ENCODE measurements at regions not wholly inside any gene's neighbourhood (a gene's known extent, or its start where the extent isn't known, plus 50 kb on each side); places are given as distances from the start of the nearest gene placed in this dataset.
"Not testable (repeated sequence)": the region's sequence is repeated elsewhere in the genome, so short reads cannot be mapped to it uniquely, and the experiment has no call there.

- Histone ChIP-seq H3K4me2 (no peak overlapping the region), H3K4me1 (no peaks in the 10 kb centered on the region), H3K4me3 (no peak overlapping the region), H3K9me3 (no peaks in the 10 kb centered on the region), H3K27ac (no peak overlapping the region)
- CTCF ChIA-PET = no interaction called here
- TF ChIP-seq RFX5 (IDR thresholded peaks at IDR 0.05) (no peak), BHLHE40 (IDR thresholded peaks at IDR 0.05; ENCODE audit: low read depth, low read length) (no peak), FOXS1 (CRISPR knock-in tag; IDR thresholded peaks at IDR 0.05) (no peak), MAFK (IDR thresholded peaks at IDR 0.05; ENCODE audit: partially characterized antibody) (no peak), TFCP2L1 (CRISPR knock-in tag; IDR thresholded peaks at IDR 0.05) (no peak), ZNF302 (CRISPR knock-in tag; IDR thresholded peaks at IDR 0.05) (no peak)
- POLR2A ChIA-PET = no interaction called here
- ATAC-seq (no peak), DNase-seq (ENCODE audit: low read depth in 1 of 2, low spot score in 1 of 2) (no peak), FAIRE-seq (no peak)
- WGBS (ENCODE audit: missing lambda C conversion rate) = 2% methylated on average over 3 of the region's 3 CpGs
Observed at GRCh38 chr2:12469141-12469561, 247.6 kb upstream of the TRIB2 start.

- H3K27ac ChIP-seq; H3K9me3 ChIP-seq; DNase-seq (ENCODE audit: low read depth in 1 of 2, low spot score in 1 of 2); H3K4me2 ChIP-seq; POLR2A ChIA-PET; H3K4me1 ChIP-seq; ATAC-seq; CTCF ChIA-PET; FAIRE-seq; H3K4me3 ChIP-seq: not testable (repeated sequence)
Observed at GRCh38 chr2:12472265-12472664, 244.5 kb upstream of the TRIB2 start.

- Histone ChIP-seq H3K27ac (no peak overlapping the region), H3K4me1 (no peaks in the 10 kb centered on the region), H3K4me2 (no peak overlapping the region), H3K9me3 (no peaks in the 10 kb centered on the region), H3K4me3 (no peak overlapping the region)
- FAIRE-seq (no peak), DNase-seq (ENCODE audit: low read depth in 1 of 2, low spot score in 1 of 2) (no peak), ATAC-seq (no peak)
- POLR2A ChIA-PET = no interaction called here
- no peak for TF ChIP-seq EHMT2 (IDR thresholded peaks at IDR 0.05; ENCODE audit: low read depth)
- no peak for TF ChIP-seq POLR2AphosphoS2 (conservative IDR thresholded peaks at IDR 0.05; ENCODE audit: low read length)
- no peak for TF ChIP-seq ZNF302 (CRISPR knock-in tag; IDR thresholded peaks at IDR 0.05)
- no peak for TF ChIP-seq ELK1 (IDR thresholded peaks at IDR 0.05; ENCODE audit: low read depth, low read length)
- TF ChIP-seq USF2 (IDR thresholded peaks at IDR 0.05) = no peak
- no peak for TF ChIP-seq HES2 (IDR thresholded peaks at IDR 0.05)
- no peak for TF ChIP-seq CTCF (IDR thresholded peaks at IDR 0.05)
- no peak for TF ChIP-seq KDM5A (IDR thresholded peaks at IDR 0.05)
- TF ChIP-seq RNF2 (IDR thresholded peaks at IDR 0.05; ENCODE audit: borderline replicate concordance, low read depth) = no peak
- no peak for TF ChIP-seq ESRRA (IDR thresholded peaks at IDR 0.05; ENCODE audit: borderline replicate concordance, low read length)
- TF ChIP-seq BHLHE40 (IDR thresholded peaks at IDR 0.05; ENCODE audit: low read depth, low read length) = no peak
- TF ChIP-seq PBX3 (IDR thresholded peaks at IDR 0.05) = no peak
- TF ChIP-seq ATOH8 (CRISPR knock-in tag; IDR thresholded peaks at IDR 0.05; ENCODE audit: low read depth) = no peak
- 18% methylated on average over 9 of the region's 9 CpGs for WGBS (ENCODE audit: missing lambda C conversion rate)
- CTCF ChIA-PET = no interaction called here
Observed at GRCh38 chr2:12478151-12479064, 238.3 kb upstream of the TRIB2 start.

Measured in A549 (cell line).